Right lobe of liver (tissue), 6 donors: ENCODE measurements at regions not wholly inside any gene's neighbourhood (a gene's known extent, or its start where the extent isn't known, plus 50 kb on each side); places are given as distances from the start of the nearest gene placed in this dataset.

Source experiments
- ATAC-seq, 4 donors: fragments of 200-7000 bp; cut with Tn5 transposase; one replicate each; pipeline ENCODE4 v1.9.1; 2020; ENCODE audit warnings: mild to moderate bottlenecking in 4 of 4, moderate library complexity in 4 of 4
- DNase-seq, 3 donors: peaks; one replicate each; pipeline ENCODE4 v3.0.0-alpha.2; 2020
- H3K27ac ChIP-seq, 3 donors: fragments of 200-600 bp; one replicate each; pipeline ENCODE4 v1.8.0; 2022
- H3K27me3 ChIP-seq, 2 donors: fragments of 200-600 bp; one replicate each; pipeline ENCODE4 v1.8.0; 2022
- H3K36me3 ChIP-seq, 4 donors: fragments of 200-600 bp; sonication (generic) in 1 of 4; one replicate each; pipeline versions ENCODE4 v1.5.1 to v1.8.0; 2017 to 2022; ENCODE audit warnings: control low read depth in 1 of 4
- H3K4me1 ChIP-seq, 4 donors: fragments of 200-600 bp; sonication (generic) in 1 of 4; one replicate each; pipeline versions ENCODE4 v1.5.1 to v1.8.0; 2017 to 2022; ENCODE audit warnings: control low read depth in 1 of 4
- H3K4me3 ChIP-seq, 3 donors: fragments of 200-600 bp; one replicate each; pipeline ENCODE4 v1.8.0; 2022
- H3K9me3 ChIP-seq, 4 donors: fragments of 200-600 bp; sonication (generic) in 1 of 4; one replicate each; pipeline versions ENCODE4 v1.5.1 to v1.8.0; 2017 to 2022; ENCODE audit warnings: control low read depth in 1 of 4
- CTCF ChIP-seq, 4 donors: fragments of 200-600 bp in 3 of 4; fragments of 450-650 bp in 1 of 4; IDR thresholded peaks; one replicate each; pipeline versions ENCODE4 v1.5.1 to v1.8.0; 2016 to 2022; ENCODE audit warnings: antibody characterized with exemption in 4 of 4, mild to moderate bottlenecking in 2 of 4
- POLR2A ChIP-seq: fragments of 450-650 bp; IDR thresholded peaks from one replicate; pipeline ENCODE4 v1.6.1; 2017; ENCODE audit warnings: antibody characterized with exemption, mild to moderate bottlenecking
- WGBS: methylation state at CpG from one replicate; pipeline ENCODE4 v1.1.6; 2018; ENCODE audit warnings: low coverage, low lambda C conversion rate; ENCODE audit not compliant: insufficient coverage; ENCODE audit errors: missing lambda C conversion rate; 5-methylcytosine and 5-hydroxymethylcytosine counted together
- intact Hi-C, 2 donors: fragments of 100-400 bp; cut with DNase I; formaldehyde crosslinking; loops; one replicate each; pipeline versions ENCODE4 v1.11.2 to v1.14.1; 2022
- donor health status: DM: no; HTN: yes; CAD: no.
- donor health status: DM: no; HTN: no; CAD: no.
- donor health status: DM: no; HTN: no; CAD: no.
- donor health status: DM: no; HTN: yes; CAD: no.
- donor health status: DM: no; HTN: yes; CAD: no.

GRCh38 chr13:70795484-70795883, 687.2 kb upstream of the KLHL1 start:
- TF ChIP-seq CTCF (IDR thresholded peaks at IDR 0.05) (no peak), POLR2A (no peak)

GRCh38 chr13:70792121-70792520, 683.9 kb upstream of the KLHL1 start:
- H3K4me1 ChIP-seq: no peaks in the 10 kb centered on the region
- H3K9me3 ChIP-seq: no peaks in the 10 kb centered on the region
- TF ChIP-seq CTCF (IDR thresholded peaks at IDR 0.05): no peak
- TF ChIP-seq POLR2A: no peak
- no peak overlapping the region for H3K27ac ChIP-seq
- no peaks in the 10 kb centered on the region for H3K27me3 ChIP-seq
- 70% methylated on average over 2 of the region's 2 CpGs for WGBS
- H3K4me3 ChIP-seq: no peak overlapping the region
- ATAC-seq (no peak), DNase-seq (no peak)
- intact Hi-C loops: no loop called here
- H3K36me3 ChIP-seq: no peaks in the 10 kb centered on the region

More at GRCh38 chr13:70795484-70795883, 687.2 kb upstream of the KLHL1 start:
- Histone ChIP-seq H3K27me3 (no peaks in the 10 kb centered on the region), H3K4me1 (no peaks in the 10 kb centered on the region), H3K4me3 (no peak overlapping the region), H3K9me3 (no peaks in the 10 kb centered on the region), H3K27ac (no peak overlapping the region), H3K36me3 (no peaks in the 10 kb centered on the region)
- DNase-seq: no peak
- intact Hi-C loops: no loop called here
- ATAC-seq: no peak
- WGBS: 35% methylated on average over 3 of the region's 3 CpGs

GRCh38 chr13:70789751-70790150, 681.5 kb upstream of the KLHL1 start:
- Histone ChIP-seq H3K27me3 (no peaks in the 10 kb centered on the region), H3K36me3 (no peaks in the 10 kb centered on the region), H3K27ac (no peak overlapping the region), H3K9me3 (no peaks in the 10 kb centered on the region), H3K4me3 (no peak overlapping the region), H3K4me1 (no peaks in the 10 kb centered on the region)
- TF ChIP-seq POLR2A (no peak), CTCF (IDR thresholded peaks at IDR 0.05) (no peak)
- intact Hi-C loops: no loop called here
- ATAC-seq (no peak), DNase-seq (no peak)

- no peak for ATAC-seq
- H3K27me3 ChIP-seq: no peaks in the 10 kb centered on the region
- no peak overlapping the region for H3K27ac ChIP-seq
- TF ChIP-seq POLR2A (no peak), CTCF (IDR thresholded peaks at IDR 0.05) (no peak)
- H3K9me3 ChIP-seq: no peaks in the 10 kb centered on the region
- H3K4me3 ChIP-seq: no peak overlapping the region
- WGBS: 66% methylated on average over 3 of the region's 3 CpGs
- H3K4me1 ChIP-seq: peaks cover 0 to 1% (median 0%) of the 10 kb centered on the region in 4 donors
- intact Hi-C loops: no loop called here
- H3K36me3 ChIP-seq: no peaks in the 10 kb centered on the region
- no peak for DNase-seq
These were observed 679.8 kb upstream of the KLHL1 start for GRCh38 chr13:70788074-70788473.
